HG02852 (cell line): ENCODE measurements at regions not wholly inside any gene's neighbourhood (a gene's known extent, or its start where the extent isn't known, plus 50 kb on each side); places are given as distances from the start of the nearest gene placed in this dataset.
A peak's percentile ranks its signal among the peaks of the same experiment; 100 is the strongest.

ENCODE experiments used
- ATAC-seq: cut with Tn5 transposase; IDR thresholded peaks from one replicate; pipeline ENCODE4 v1.9.1; 2021; ENCODE audit warnings: mild to moderate bottlenecking, moderate library complexity; ENCODE audit not compliant: unreplicated experiment

DNA sequence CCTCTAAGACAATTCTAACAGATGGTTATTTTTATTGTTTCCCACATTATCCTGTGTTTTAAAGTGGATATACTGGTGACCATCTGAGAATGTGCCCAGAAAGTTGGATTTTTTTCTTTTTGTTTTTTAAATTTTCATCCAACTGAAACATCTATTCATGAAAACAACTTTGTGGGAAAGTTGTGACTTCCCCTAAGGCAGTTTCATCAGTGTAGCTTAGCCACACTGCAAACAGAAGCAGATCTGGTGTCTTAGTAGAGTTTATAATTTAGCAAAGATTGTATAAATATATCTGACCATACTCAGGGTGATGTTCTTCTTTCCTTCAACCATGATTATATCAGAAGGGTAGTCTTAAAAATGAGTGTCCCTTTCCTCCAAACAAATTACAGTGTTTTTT is 1241.3 kb downstream of the MAT2B start:
- no peak for ATAC-seq

DNA sequence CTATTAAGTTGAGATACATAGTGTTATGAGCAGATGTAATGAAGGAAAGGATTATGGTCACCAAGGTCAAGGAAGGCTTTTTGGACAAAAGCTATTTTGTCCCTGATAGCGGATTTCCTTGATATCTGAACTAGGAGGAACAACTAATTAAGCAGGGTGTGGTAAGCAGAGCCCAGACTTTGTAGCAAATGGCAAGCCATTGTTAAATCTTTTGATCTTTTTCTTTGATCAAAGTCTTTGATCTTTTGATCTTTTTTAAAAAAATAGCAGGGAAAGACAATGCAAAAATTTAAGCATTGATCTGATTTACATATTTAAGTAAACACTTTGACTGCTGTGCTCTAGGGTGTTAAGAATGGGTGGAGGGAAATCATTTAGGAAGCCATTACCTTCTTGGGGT is 1242.0 kb downstream of the MAT2B start:
- ATAC-seq = no peak

DNA sequence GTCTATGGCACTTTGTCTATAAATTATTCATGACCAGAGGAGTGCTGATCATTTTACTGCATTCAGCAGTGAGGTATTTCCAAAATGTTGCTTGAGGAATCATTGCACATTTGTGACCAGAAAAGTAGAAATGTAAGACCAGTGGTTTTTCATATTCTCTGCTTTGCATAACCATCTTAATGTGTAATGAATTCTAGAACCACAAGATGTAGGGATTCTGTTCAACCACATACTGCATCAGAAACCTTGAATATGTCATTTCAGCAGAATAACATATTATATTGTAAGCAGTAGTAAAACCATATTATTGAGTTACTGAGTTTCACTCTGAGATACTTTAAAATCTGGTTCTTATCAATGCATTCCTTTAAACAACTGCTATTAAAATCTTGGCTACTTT is 1243.4 kb downstream of the MAT2B start:
- ATAC-seq = peak; percentile 82

- no peak for ATAC-seq
Measured at GRCh38 chr5:164753434-164753833, 1248.0 kb downstream of the MAT2B start.

GRCh38 chr5:164763206-164763605 is 1257.8 kb downstream of the MAT2B start:
- ATAC-seq = no peak

DNA sequence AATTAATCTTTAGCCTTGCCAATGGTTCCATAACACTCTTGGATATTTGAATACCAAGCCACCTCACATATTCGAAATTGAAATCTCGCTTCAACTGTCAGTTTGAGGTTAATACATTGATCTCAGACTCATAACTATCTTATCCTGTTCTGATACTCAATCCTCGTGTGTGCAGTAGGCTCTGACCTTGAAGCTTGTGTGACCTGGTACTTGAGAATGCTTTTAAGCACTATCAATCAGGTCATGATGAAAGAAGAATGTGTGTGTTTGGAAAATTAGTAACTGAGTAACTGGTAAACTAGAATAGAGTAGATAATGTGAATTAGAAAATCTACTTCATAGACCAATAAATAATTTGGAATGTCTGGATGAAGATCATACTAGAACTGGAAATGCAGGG is 1266.7 kb downstream of the MAT2B start:
- no peak for ATAC-seq

DNA sequence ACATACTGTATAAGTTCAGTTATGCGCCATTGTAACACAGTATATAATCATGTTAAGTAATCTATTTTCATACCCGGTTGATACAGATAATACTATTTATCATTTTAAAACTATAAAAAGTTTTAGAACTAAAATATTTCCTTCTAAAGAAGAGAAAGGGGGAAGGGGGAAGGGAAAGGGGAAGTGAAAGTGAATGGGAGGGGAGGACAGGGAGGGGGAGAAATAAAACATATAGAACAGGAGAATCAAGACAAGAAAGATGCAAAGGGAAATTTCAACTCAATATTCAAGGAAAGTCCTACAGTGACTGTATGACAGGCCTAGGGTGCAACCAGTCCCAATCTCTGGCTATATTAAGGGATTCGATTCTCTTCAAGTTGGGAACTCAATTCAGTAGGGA is 1278.8 kb downstream of the MAT2B start:
- no peak for ATAC-seq

GRCh38 chr5:164798110-164798509 is 1292.7 kb downstream of the MAT2B start:
- no peak for ATAC-seq

GRCh38 chr5:164799391-164799790 is 1294.0 kb downstream of the MAT2B start:
- no peak for ATAC-seq

DNA sequence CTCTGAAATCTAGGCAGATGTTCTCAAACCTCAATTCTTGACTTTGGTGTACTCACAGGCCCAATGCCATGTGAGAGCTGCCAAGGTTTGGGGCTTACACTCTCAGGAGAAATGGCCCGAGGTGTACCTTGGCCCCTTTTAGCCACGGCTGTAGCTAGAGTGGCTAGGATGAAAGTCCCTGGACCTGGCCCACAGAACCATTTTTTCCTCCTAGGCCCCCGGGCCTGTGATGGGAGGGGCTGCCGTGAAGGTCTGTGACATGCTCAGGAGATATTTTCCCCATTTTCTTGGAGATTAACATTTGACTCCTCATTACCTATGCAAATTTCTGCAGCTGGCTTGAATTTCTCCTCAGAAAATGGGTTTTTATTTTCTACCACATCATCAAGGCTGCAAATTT is 1296.5 kb downstream of the MAT2B start:
- no peak for ATAC-seq

- peak; percentile 90 for ATAC-seq
Measured at GRCh38 chr5:164809821-164810220, 1304.4 kb downstream of the MAT2B start.

DNA sequence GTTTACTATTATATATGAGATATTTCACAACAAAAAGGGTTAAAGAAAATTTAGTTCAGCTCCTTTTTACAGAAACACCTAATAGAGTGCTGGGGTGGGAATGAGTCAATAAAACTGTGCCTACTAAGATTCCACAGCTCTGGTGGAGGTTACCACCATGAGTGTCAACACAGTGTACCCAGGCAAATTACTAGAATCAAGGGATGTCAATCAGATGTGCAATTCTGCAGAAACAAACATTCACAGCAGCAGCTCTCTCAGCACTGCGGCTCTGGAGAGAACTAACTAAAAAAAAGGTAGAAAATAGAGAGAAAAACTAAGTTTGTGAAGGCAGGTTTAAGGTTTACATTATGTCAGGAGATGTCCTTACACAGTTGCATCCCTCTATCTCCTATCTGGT is 1313.0 kb downstream of the MAT2B start:
- ATAC-seq = no peak

GRCh38 chr5:164824671-164825070 is 1319.3 kb downstream of the MAT2B start:
- ATAC-seq = no peak

GRCh38 chr5:164832516-164832915 is 1327.1 kb downstream of the MAT2B start:
- ATAC-seq = no peak

DNA sequence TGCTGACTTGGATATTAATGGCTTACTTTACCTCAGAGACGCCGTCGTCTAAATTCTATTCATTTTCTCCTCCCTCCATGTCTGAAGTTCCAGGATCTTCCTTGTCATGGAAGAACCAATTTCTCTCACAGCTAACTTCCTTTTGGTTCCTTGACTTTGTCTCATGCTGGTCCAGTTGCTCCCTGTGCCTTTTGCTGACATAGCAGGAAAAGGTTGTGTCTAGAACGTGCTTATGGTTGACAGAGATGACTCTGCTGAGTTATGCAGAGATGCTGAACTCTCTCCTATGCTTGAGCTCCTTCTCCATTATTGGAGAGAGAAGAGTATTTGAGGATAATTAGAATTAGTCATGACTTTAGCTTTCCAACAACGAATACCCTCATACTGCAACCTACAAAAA is 1338.9 kb downstream of the MAT2B start:
- no peak for ATAC-seq

- no peak for ATAC-seq
Measured at GRCh38 chr5:164860896-164861295, 1355.5 kb downstream of the MAT2B start.

DNA sequence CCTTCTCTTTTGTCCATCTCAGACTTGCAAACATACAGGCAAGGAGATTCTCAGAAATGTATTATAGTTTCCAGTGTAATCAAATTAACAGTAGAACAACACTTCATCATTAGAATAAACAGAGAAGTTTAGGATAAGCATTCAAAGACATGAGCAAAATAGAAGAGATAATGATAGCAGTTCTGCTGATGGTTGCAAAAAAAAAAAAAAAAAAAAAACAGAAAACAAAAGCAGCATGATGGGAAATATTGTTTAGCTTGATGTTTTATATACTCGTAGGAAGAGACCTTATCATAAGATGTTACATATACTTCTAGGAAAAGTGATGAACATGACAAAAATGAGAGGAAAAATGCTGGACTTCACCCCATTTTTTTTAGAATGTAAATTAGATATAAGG is 1356.2 kb downstream of the MAT2B start:
- ATAC-seq = no peak

DNA sequence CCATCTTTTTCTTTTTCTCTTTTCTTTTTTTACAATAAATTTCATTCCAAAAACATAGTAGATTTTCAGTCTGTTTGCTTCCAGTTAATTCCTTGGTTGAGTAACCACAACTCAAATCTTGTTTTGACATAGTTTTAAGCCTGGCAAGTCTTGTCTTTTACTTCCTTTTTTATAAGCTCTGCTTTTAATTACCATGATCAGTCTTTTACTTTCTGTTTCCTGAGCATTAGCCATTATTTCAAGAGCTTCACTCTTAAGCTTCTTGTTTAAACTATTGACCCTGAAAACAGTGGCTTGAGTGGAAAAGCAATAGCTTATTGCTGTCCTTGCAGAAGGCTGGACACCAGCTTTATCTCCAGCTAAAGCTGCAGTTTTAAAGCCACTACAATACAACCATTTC is 1363.3 kb downstream of the MAT2B start:
- peak; percentile 53 for ATAC-seq

- ATAC-seq = no peak
Measured at GRCh38 chr5:164869325-164869724, 1363.9 kb downstream of the MAT2B start.

GRCh38 chr5:164876793-164877192 is 1371.4 kb downstream of the MAT2B start:
- no peak for ATAC-seq

DNA sequence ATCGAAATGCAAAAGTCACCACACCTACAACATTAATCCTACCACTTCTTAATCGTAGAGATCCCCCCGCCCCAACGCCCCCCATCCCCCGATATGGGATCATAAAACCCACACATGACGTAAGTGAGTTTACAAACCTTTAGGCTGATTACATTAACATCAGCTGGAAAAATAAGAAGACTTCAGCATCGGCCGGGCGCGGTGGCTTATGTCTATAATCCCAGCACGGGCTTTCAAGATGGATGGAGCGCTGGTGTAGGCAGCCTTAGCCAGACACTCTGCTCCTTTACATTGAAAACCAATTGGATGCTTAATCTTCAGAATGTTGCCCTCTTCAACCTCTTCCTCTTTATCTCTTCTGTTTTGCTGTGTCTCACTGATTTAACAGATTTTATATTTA is 1376.0 kb downstream of the MAT2B start:
- ATAC-seq = no peak

- no peak for ATAC-seq
Measured at GRCh38 chr5:164885179-164885578, 1379.8 kb downstream of the MAT2B start.

DNA sequence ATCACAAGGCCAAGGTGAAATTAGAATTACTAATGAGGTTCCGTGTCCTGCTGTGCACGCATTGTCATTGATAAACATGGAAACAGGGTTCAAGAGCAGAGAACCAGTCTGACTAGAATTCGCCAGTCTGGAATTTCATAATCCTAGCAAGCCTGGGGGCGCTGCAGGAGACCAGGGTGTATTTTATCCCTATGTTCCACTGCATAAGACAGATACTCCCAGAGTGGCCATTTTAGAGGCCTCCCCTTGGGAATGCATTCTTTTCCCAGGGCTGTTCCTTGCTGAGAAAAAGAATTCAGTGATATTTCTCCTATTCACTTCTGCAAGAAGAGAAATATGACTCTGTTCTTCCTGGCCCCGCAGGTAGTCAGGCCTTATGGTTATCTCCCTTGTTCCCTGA is 1387.7 kb downstream of the MAT2B start:
- no peak for ATAC-seq

DNA sequence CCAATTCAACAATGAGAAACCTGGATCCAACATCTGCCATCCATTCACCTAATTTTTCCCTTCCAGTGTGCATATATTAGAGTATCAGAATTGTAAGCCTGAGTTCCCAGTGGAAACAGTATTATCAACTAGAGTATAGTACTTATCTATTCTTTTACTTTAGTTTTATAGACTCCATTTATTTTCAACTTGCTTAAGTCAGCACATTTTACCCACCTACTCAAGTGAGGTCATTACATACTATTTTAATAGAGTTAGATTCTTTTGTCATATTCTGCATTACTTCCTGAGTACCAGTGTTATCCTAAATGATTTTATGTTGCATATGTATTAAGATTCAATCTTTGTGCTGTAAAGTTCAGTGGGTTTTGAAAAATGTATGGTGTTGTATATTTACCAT is 1393.3 kb downstream of the MAT2B start:
- no peak for ATAC-seq
